PC-9 (cell line): ENCODE measurements at regions not wholly inside any gene's neighbourhood (a gene's known extent, or its start where the extent isn't known, plus 50 kb on each side); places are given as distances from the start of the nearest gene placed in this dataset.

ENCODE experiments used
- CTCF ChIP-seq: fragments of 200-600 bp; sonication (generic); conservative IDR thresholded peaks from 2 replicates; pipeline ENCODE4 v1.6.1; 2017; ENCODE audit warnings: mixed run types, antibody characterized with exemption, mild to moderate bottlenecking, moderate library complexity
- EZH2 ChIP-seq: fragments of 200-600 bp; sonication (generic); IDR thresholded peaks from 2 replicates; pipeline ENCODE4 v1.8.0; 2017; ENCODE audit warnings: antibody characterized with exemption, low read depth

- no peak for TF ChIP-seq CTCF
- TF ChIP-seq EZH2, result no peak
Measured at GRCh38 chr7:47698386-47698785, 116.5 kb upstream of the TNS3 start.
